ENCODE measurements at regions not wholly inside any gene's neighbourhood (a gene's known extent, or its start where the extent isn't known, plus 50 kb on each side); places are given as distances from the start of the nearest gene placed in this dataset.
"Not testable (repeated sequence)": the region's sequence is repeated elsewhere in the genome, so short reads cannot be mapped to it uniquely, and the experiment has no call there.

DNA sequence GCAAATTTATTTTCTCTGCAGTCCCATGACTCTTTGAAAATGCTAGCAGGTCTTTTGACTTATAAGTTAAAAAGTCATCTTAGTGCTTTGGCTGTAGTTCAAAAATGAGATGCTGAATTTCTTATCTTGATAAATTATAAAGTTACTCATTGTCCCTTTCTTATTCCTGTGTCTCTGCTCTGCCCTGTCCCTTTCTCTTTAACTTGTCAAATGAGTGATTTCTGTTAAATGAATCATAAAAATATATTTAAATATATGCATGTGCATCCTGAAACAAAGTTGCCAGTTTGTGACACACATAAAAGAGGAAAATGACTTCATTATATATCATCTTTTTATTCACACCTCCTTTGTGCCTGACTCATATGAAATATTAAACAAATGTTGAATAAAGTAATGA, 1097.3 kb upstream of the EPHA6 start:
- H2AFZ ChIP-seq (ENCODE audit: low read length), result no peak overlapping the region
- no peaks in the 10 kb centered on the region; the same call in 1 of the 2 replicates for H3K9me3 ChIP-seq (ENCODE audit: low read length)
- no peaks in the 10 kb centered on the region for H3K4me1 ChIP-seq (ENCODE audit: low read length)
- H3K79me2 ChIP-seq (ENCODE audit: low read length), result no peaks in the 10 kb centered on the region
- H3K27ac ChIP-seq (ENCODE audit: low read length), result no peak overlapping the region
- H4K20me1 ChIP-seq (ENCODE audit: insufficient read depth, low read depth, low read length), result no peaks in the 10 kb centered on the region
- DNase-seq, result no peak
- no peak overlapping the region for H3K4me2 ChIP-seq (ENCODE audit: low read depth, low read length, poor library complexity, severe bottlenecking)
- no peaks in the 10 kb centered on the region for H3K36me3 ChIP-seq (ENCODE audit: insufficient read depth, low read length)
- no peak overlapping the region for H3K9ac ChIP-seq (ENCODE audit: low read length)
- no peaks in the 10 kb centered on the region for H3K9me2 ChIP-seq (replicated peaks; ENCODE audit: insufficient read depth, low read length)
- H3K27me3 ChIP-seq (ENCODE audit: low read length), result no peaks in the 10 kb centered on the region
- no peak overlapping the region for H3K4me3 ChIP-seq (ENCODE audit: low read length)

DNA sequence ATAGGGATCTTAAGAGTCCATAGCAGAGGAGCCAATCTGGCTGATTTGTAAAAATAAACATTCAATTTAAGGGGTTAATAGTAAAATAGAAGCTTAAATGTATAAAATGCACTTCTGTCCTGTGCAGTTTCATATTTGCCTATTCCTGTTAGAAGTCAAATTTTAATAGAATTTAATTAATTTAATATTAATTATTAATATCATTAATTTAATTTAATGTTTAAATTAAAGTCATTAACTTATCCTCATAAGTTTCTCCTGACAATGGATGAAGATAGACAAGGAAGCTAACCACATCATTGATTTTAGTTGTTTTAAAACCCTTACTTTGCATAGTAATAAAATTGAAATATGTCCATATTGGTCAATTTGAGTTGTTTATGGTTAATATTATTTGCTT, 1096.2 kb upstream of the EPHA6 start:
- no peak overlapping the region for H3K4me3 ChIP-seq (ENCODE audit: low read length)
- no peak for DNase-seq
- no peak overlapping the region for H3K9ac ChIP-seq (ENCODE audit: low read length)
- H3K4me1 ChIP-seq (ENCODE audit: low read length), result no peaks in the 10 kb centered on the region
- H2AFZ ChIP-seq (ENCODE audit: low read length), result no peak overlapping the region
- H3K79me2 ChIP-seq (ENCODE audit: low read length), result no peaks in the 10 kb centered on the region
- no peaks in the 10 kb centered on the region for H3K36me3 ChIP-seq (ENCODE audit: insufficient read depth, low read length)
- H3K9me3 ChIP-seq (ENCODE audit: low read length), result no peaks in the 10 kb centered on the region; the same call in 1 of the 2 replicates
- H3K4me2 ChIP-seq (ENCODE audit: low read depth, low read length, poor library complexity, severe bottlenecking), result no peak overlapping the region
- no peaks in the 10 kb centered on the region for H4K20me1 ChIP-seq (ENCODE audit: insufficient read depth, low read depth, low read length)
- no peaks in the 10 kb centered on the region for H3K9me2 ChIP-seq (replicated peaks; ENCODE audit: insufficient read depth, low read length)
- no peak overlapping the region for H3K27ac ChIP-seq (ENCODE audit: low read length)
- no peaks in the 10 kb centered on the region for H3K27me3 ChIP-seq (ENCODE audit: low read length)

- no peaks in the 10 kb centered on the region for H3K9me2 ChIP-seq (replicated peaks; ENCODE audit: insufficient read depth, low read length)
- H3K79me2 ChIP-seq (ENCODE audit: low read length), result no peaks in the 10 kb centered on the region
- H3K4me2 ChIP-seq (ENCODE audit: low read depth, low read length, poor library complexity, severe bottlenecking), result no peak overlapping the region
- no peaks in the 10 kb centered on the region for H4K20me1 ChIP-seq (ENCODE audit: insufficient read depth, low read depth, low read length)
- H3K9ac ChIP-seq (ENCODE audit: low read length), result no peak overlapping the region
- no peak for DNase-seq
- no peaks in the 10 kb centered on the region for H3K27me3 ChIP-seq (ENCODE audit: low read length)
- H3K36me3 ChIP-seq (ENCODE audit: insufficient read depth, low read length), result no peaks in the 10 kb centered on the region
- no peak overlapping the region for H3K27ac ChIP-seq (ENCODE audit: low read length)
- no peaks in the 10 kb centered on the region; the same call in 1 of the 2 replicates for H3K9me3 ChIP-seq (ENCODE audit: low read length)
- H2AFZ ChIP-seq (ENCODE audit: low read length), result no peak overlapping the region
- no peak overlapping the region for H3K4me3 ChIP-seq (ENCODE audit: low read length)
- no peaks in the 10 kb centered on the region for H3K4me1 ChIP-seq (ENCODE audit: low read length)
Observed at GRCh38 chr3:95719481-95719880, 1094.9 kb upstream of the EPHA6 start.

GRCh38 chr3:95721938-95722337, 1092.5 kb upstream of the EPHA6 start:
- no peak overlapping the region for H3K27ac ChIP-seq (ENCODE audit: low read length)
- no peak overlapping the region for H2AFZ ChIP-seq (ENCODE audit: low read length)

GRCh38 chr3:95725770-95726169, 1088.6 kb upstream of the EPHA6 start:
- no peak for DNase-seq
- Histone ChIP-seq H4K20me1 (ENCODE audit: insufficient read depth, low read depth, low read length) (no peaks in the 10 kb centered on the region), H2AFZ (ENCODE audit: low read length) (no peak overlapping the region)

More at GRCh38 chr3:95721938-95722337, 1092.5 kb upstream of the EPHA6 start:
- Histone ChIP-seq H3K36me3 (ENCODE audit: insufficient read depth, low read length) (no peaks in the 10 kb centered on the region), H3K9ac (ENCODE audit: low read length) (no peak overlapping the region), H4K20me1 (ENCODE audit: insufficient read depth, low read depth, low read length) (no peaks in the 10 kb centered on the region), H3K9me2 (replicated peaks; ENCODE audit: insufficient read depth, low read length) (no peaks in the 10 kb centered on the region), H3K79me2 (ENCODE audit: low read length) (no peaks in the 10 kb centered on the region), H3K4me3 (ENCODE audit: low read length) (no peak overlapping the region), H3K9me3 (ENCODE audit: low read length) (no peaks in the 10 kb centered on the region; the same call in 1 of the 2 replicates), H3K27me3 (ENCODE audit: low read length) (no peaks in the 10 kb centered on the region), H3K4me1 (ENCODE audit: low read length) (no peaks in the 10 kb centered on the region), H3K4me2 (ENCODE audit: low read depth, low read length, poor library complexity, severe bottlenecking) (no peak overlapping the region)
- DNase-seq, result no peak

DNA sequence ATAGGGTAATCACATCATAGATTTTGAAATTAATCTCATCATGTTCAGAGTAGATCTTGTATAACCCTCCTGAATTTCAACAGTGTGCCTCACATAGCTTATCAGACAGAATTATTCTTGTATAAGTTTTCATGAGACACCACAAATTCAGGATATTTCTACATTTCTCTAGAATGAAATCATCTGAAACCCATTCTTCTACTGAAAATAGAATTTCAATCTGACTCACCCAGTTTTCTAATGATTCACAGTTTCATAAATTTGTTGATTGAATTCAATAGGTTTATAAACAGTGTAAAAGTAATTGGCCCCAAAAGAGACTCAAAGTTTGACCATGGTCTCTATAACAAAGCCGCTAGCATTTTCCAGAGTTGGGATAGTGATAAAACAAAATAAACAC, 1082.6 kb upstream of the EPHA6 start:
- Histone ChIP-seq H3K27ac (ENCODE audit: low read length) (no peak overlapping the region), H3K79me2 (ENCODE audit: low read length) (no peaks in the 10 kb centered on the region), H3K36me3 (ENCODE audit: insufficient read depth, low read length) (no peaks in the 10 kb centered on the region), H3K9me2 (replicated peaks; ENCODE audit: insufficient read depth, low read length) (no peaks in the 10 kb centered on the region), H3K4me3 (ENCODE audit: low read length) (no peak overlapping the region), H3K9me3 (ENCODE audit: low read length) (peaks cover 8% of the 10 kb centered on the region), H4K20me1 (ENCODE audit: insufficient read depth, low read depth, low read length) (no peaks in the 10 kb centered on the region), H2AFZ (ENCODE audit: low read length) (no peak overlapping the region), H3K4me1 (ENCODE audit: low read length) (no peaks in the 10 kb centered on the region), H3K4me2 (ENCODE audit: low read depth, low read length, poor library complexity, severe bottlenecking) (no peak overlapping the region), H3K27me3 (ENCODE audit: low read length) (no peaks in the 10 kb centered on the region), H3K9ac (ENCODE audit: low read length) (no peak overlapping the region)
- DNase-seq, result no peak

More at GRCh38 chr3:95725770-95726169, 1088.6 kb upstream of the EPHA6 start:
- Histone ChIP-seq H3K9me2 (replicated peaks; ENCODE audit: insufficient read depth, low read length) (no peaks in the 10 kb centered on the region), H3K9ac (ENCODE audit: low read length) (no peak overlapping the region), H3K4me3 (ENCODE audit: low read length) (no peak overlapping the region), H3K36me3 (ENCODE audit: insufficient read depth, low read length) (no peaks in the 10 kb centered on the region), H3K27ac (ENCODE audit: low read length) (no peak overlapping the region), H3K4me1 (ENCODE audit: low read length) (no peaks in the 10 kb centered on the region), H3K27me3 (ENCODE audit: low read length) (no peaks in the 10 kb centered on the region), H3K79me2 (ENCODE audit: low read length) (no peaks in the 10 kb centered on the region), H3K9me3 (ENCODE audit: low read length) (peaks cover 4% of the 10 kb centered on the region), H3K4me2 (ENCODE audit: low read depth, low read length, poor library complexity, severe bottlenecking) (no peak overlapping the region)

DNA sequence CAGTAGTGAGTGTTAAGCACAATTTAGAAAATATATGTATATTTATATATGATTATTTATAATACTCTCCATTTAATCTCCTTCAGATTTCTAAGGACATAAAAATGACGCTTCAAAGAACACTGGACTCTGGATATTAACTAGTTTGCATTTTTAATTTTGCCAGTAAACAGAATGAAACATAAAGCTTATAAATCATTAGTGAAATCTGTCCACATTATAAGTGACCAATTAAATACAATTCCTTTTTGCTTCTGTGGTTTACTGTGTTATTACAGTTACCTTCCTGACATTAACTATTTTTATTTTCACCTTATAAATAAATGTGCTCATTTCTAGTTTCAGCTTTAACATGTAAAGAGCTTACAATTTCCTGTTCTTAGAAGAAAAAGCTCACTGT, 1081.1 kb upstream of the EPHA6 start:
- Histone ChIP-seq H3K27ac (ENCODE audit: low read length) (no peak overlapping the region), H3K79me2 (ENCODE audit: low read length) (no peaks in the 10 kb centered on the region), H3K4me1 (ENCODE audit: low read length) (no peaks in the 10 kb centered on the region), H3K9me3 (ENCODE audit: low read length) (peaks cover 8% of the 10 kb centered on the region), H3K9ac (ENCODE audit: low read length) (no peak overlapping the region), H3K4me3 (ENCODE audit: low read length) (no peak overlapping the region), H2AFZ (ENCODE audit: low read length) (no peak overlapping the region), H3K4me2 (ENCODE audit: low read depth, low read length, poor library complexity, severe bottlenecking) (no peak overlapping the region), H3K27me3 (ENCODE audit: low read length) (no peaks in the 10 kb centered on the region), H4K20me1 (ENCODE audit: insufficient read depth, low read depth, low read length) (no peaks in the 10 kb centered on the region), H3K9me2 (replicated peaks; ENCODE audit: insufficient read depth, low read length) (no peaks in the 10 kb centered on the region), H3K36me3 (ENCODE audit: insufficient read depth, low read length) (no peaks in the 10 kb centered on the region)
- no peak for DNase-seq

DNA sequence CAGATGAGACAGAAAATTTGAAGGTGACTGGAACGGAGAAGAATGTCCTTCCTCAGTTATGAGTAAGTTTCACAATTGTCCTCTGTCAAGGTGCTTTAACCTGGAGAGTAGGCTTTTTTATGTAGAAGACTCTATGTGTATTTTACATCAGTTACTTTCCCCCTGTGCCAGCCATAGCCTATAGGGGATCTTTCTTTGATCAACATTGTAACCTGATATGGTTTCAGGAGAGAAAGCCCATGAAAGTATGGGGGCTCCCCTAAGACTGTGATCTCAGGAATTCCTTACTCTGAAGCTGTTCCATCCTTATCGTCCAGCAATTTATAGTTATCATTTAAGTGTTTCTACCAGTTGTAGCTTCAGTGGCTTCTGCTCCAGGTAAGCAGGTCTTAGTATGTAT, 1076.3 kb upstream of the EPHA6 start:
- no peak for DNase-seq
- H3K4me2 ChIP-seq (ENCODE audit: low read depth, low read length, poor library complexity, severe bottlenecking), result no peak overlapping the region
- no peaks in the 10 kb centered on the region for H3K79me2 ChIP-seq (ENCODE audit: low read length)
- H3K36me3 ChIP-seq (ENCODE audit: insufficient read depth, low read length), result no peaks in the 10 kb centered on the region
- no peak overlapping the region for H3K9ac ChIP-seq (ENCODE audit: low read length)
- H4K20me1 ChIP-seq (ENCODE audit: insufficient read depth, low read depth, low read length), result no peaks in the 10 kb centered on the region
- H3K9me2 ChIP-seq (replicated peaks; ENCODE audit: insufficient read depth, low read length), result no peaks in the 10 kb centered on the region
- no peak overlapping the region for H3K27ac ChIP-seq (ENCODE audit: low read length)
- H3K4me1 ChIP-seq (ENCODE audit: low read length), result no peaks in the 10 kb centered on the region
- H3K4me3 ChIP-seq (ENCODE audit: low read length), result no peak overlapping the region
- no peak overlapping the region for H2AFZ ChIP-seq (ENCODE audit: low read length)
- H3K9me3 ChIP-seq (ENCODE audit: low read length), result no peaks in the 10 kb centered on the region; the same call in 1 of the 2 replicates
- H3K27me3 ChIP-seq (ENCODE audit: low read length), result no peaks in the 10 kb centered on the region

DNA sequence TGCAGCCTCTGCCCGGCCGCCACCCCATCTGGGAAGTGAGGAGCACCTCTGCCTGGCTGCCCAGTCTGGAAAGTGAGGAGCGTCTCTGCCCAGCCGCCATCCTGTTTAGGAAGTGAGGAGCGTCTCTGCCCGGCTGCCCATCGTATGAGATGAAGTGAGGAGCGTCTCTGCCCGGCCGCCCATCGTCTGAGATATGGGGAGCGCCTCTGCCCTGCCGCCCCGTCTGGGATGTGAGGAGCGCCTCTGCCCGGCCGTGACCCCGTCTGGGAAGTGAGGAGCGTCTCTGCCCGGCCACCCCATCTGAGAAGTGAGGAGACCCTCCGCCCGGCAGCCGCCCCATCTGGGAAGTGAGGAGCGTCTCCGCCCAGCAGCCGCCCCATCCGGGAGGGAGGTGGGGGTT, 1069.5 kb upstream of the EPHA6 start:
- H3K4me1 ChIP-seq (ENCODE audit: low read length); H3K9ac ChIP-seq (ENCODE audit: low read length); DNase-seq; H3K4me3 ChIP-seq (ENCODE audit: low read length); H3K9me2 ChIP-seq (replicated peaks; ENCODE audit: insufficient read depth, low read length); H3K27ac ChIP-seq (ENCODE audit: low read length); H4K20me1 ChIP-seq (ENCODE audit: insufficient read depth, low read depth, low read length); H3K4me2 ChIP-seq (ENCODE audit: low read depth, low read length, poor library complexity, severe bottlenecking); H3K79me2 ChIP-seq (ENCODE audit: low read length); H3K27me3 ChIP-seq (ENCODE audit: low read length); H3K36me3 ChIP-seq (ENCODE audit: insufficient read depth, low read length); H2AFZ ChIP-seq (ENCODE audit: low read length); H3K9me3 ChIP-seq (ENCODE audit: low read length): not testable (repeated sequence)

Data from Karpas-422 (cell line).